Activated CD8-positive, alpha-beta T cell treated with anti-CD3 and anti-CD28 coated beads for 36 hours (primary cell): ENCODE measurements at regions not wholly inside any gene's neighbourhood (a gene's known extent, or its start where the extent isn't known, plus 50 kb on each side); places are given as distances from the start of the nearest gene placed in this dataset.

Experiments
- ATAC-seq: fragments of 200-7000 bp; cut with Tn5 transposase; one replicate; pipeline ENCODE4 v1.10.0; 2021; ENCODE audit warnings: mild to moderate bottlenecking, moderate library complexity
- CTCF ChIA-PET: fragments of 350-600 bp; sonication (Branson Sonifier 250); formaldehyde crosslinking; loops from one replicate; lab custom pipeline; 2021; ENCODE audit warnings: antibody characterized with exemption; lab: Charles Lee
- POLR2A ChIA-PET: fragments of 350-600 bp; sonication (Branson Sonifier 250); formaldehyde crosslinking; loops from one replicate; lab custom pipeline; 2021; ENCODE audit warnings: antibody characterized with exemption; lab: Charles Lee
- DNase-seq: peaks from one replicate; pipeline ENCODE4 v3.0.0-alpha.2; 2020
- H3K27ac Mint-ChIP-seq: one replicate; pipeline ENCODE4 v1.8.0; 2021; ENCODE audit warnings: mild to moderate bottlenecking, mixed read lengths
- H3K27me3 Mint-ChIP-seq: one replicate; pipeline ENCODE4 v1.8.0; 2021; ENCODE audit warnings: mixed read lengths
- H3K36me3 Mint-ChIP-seq: one replicate; pipeline ENCODE4 v1.8.0; 2021; ENCODE audit warnings: low read depth, mixed read lengths
- H3K4me1 Mint-ChIP-seq: one replicate; pipeline ENCODE4 v1.8.0; 2021; ENCODE audit warnings: low read depth, mixed read lengths
- H3K4me3 Mint-ChIP-seq: one replicate; pipeline ENCODE4 v1.8.0; 2021; ENCODE audit warnings: mild to moderate bottlenecking, moderate library complexity, mixed read lengths
- H3K9me3 Mint-ChIP-seq: one replicate; pipeline ENCODE4 v1.8.0; 2021; ENCODE audit warnings: mixed read lengths
- CTCF ChIP-seq: fragments of 200-600 bp; IDR thresholded peaks from one replicate; pipeline ENCODE4 v1.8.0; 2022; ENCODE audit warnings: antibody characterized with exemption, mild to moderate bottlenecking
- intact Hi-C: fragments of 100-400 bp; cut with micrococcal nuclease; formaldehyde crosslinking; loops from one replicate; pipeline ENCODE4 v1.10.0; 2022

GRCh38 chr9:79165020-79165780 lies 406.6 kb upstream of the TLE4 start:
- ATAC-seq (no peak), DNase-seq (no peak)
- Mint-ChIP-seq H3K27me3 (peaks cover 2% of the 10 kb centered on the region), H3K27ac (no peak overlapping the region), H3K36me3 (no peaks in the 10 kb centered on the region), H3K9me3 (no peaks in the 10 kb centered on the region), H3K4me1 (peaks cover 5% of the 10 kb centered on the region), H3K4me3 (no peak overlapping the region)
- ChIA-PET CTCF (no interaction called here), POLR2A (interaction anchor here (0.6 kb wide), 1 partner anchor 651 kb away, joined by 3 read pairs; no protein-coding TSS in a partner anchor)
- no peak for TF ChIP-seq CTCF
- intact Hi-C loops = no loop called here

- ATAC-seq (no peak), DNase-seq (no peak)
- Mint-ChIP-seq H3K4me3 (no peak overlapping the region), H3K27me3 (peaks cover 2% of the 10 kb centered on the region), H3K27ac (no peak overlapping the region), H3K4me1 (peaks cover 5% of the 10 kb centered on the region), H3K9me3 (no peaks in the 10 kb centered on the region), H3K36me3 (no peaks in the 10 kb centered on the region)
- intact Hi-C loops = no loop called here
- CTCF ChIA-PET = no interaction called here
- POLR2A ChIA-PET = interaction anchor here (0.6 kb wide), 1 partner anchor 652 kb away, joined by 3 read pairs; no protein-coding TSS in a partner anchor
- no peak for TF ChIP-seq CTCF
These were observed 405.8 kb upstream of the TLE4 start for GRCh38 chr9:79166005-79166404.

- DNase-seq (no peak), ATAC-seq (no peak)
- no peak overlapping the region for H3K27ac Mint-ChIP-seq
- no peaks in the 10 kb centered on the region for H3K36me3 Mint-ChIP-seq
- H3K4me3 Mint-ChIP-seq = no peak overlapping the region
- H3K9me3 Mint-ChIP-seq = no peaks in the 10 kb centered on the region
- H3K27me3 Mint-ChIP-seq = peaks cover 4% of the 10 kb centered on the region
- intact Hi-C loops = no loop called here
- CTCF ChIA-PET = no interaction called here
- POLR2A ChIA-PET = no interaction called here
- TF ChIP-seq CTCF = no peak
- H3K4me1 Mint-ChIP-seq = no peaks in the 10 kb centered on the region
These were observed 401.1 kb upstream of the TLE4 start for GRCh38 chr9:79170643-79171042.

GRCh38 chr9:79173932-79174331 lies 397.8 kb upstream of the TLE4 start:
- Mint-ChIP-seq H3K27ac (no peak overlapping the region), H3K9me3 (no peaks in the 10 kb centered on the region), H3K4me3 (no peak overlapping the region), H3K27me3 (peaks cover 2% of the 10 kb centered on the region), H3K36me3 (no peaks in the 10 kb centered on the region), H3K4me1 (no peaks in the 10 kb centered on the region)
- no peak for TF ChIP-seq CTCF
- ChIA-PET CTCF (no interaction called here), POLR2A (no interaction called here)
- intact Hi-C loops = no loop called here
- no peak for ATAC-seq
- DNase-seq = no peak

- POLR2A ChIA-PET = no interaction called here
- no peak for ATAC-seq
- TF ChIP-seq CTCF = no peak
- Mint-ChIP-seq H3K9me3 (no peaks in the 10 kb centered on the region), H3K36me3 (no peaks in the 10 kb centered on the region), H3K4me3 (no peak overlapping the region), H3K4me1 (no peaks in the 10 kb centered on the region), H3K27me3 (peaks cover 3% of the 10 kb centered on the region), H3K27ac (no peak overlapping the region)
- CTCF ChIA-PET = interaction anchor here (0.7 kb wide), 1 partner anchor 707 kb away, joined by 3 read pairs; no protein-coding TSS in a partner anchor
- no peak for DNase-seq
- intact Hi-C loops = no loop called here
These were observed 395.6 kb upstream of the TLE4 start for GRCh38 chr9:79176014-79176697.
